ENCODE measurements at regions not wholly inside any gene's neighbourhood (a gene's known extent, or its start where the extent isn't known, plus 50 kb on each side); places are given as distances from the start of the nearest gene placed in this dataset.

GRCh38 chr5:86038566-86038965, 579.2 kb upstream of the COX7C start:
- TF ChIP-seq CBX5 (IDR thresholded peaks at IDR 0.05; ENCODE audit: low read depth) (no peak), CTCF (IDR thresholded peaks at IDR 0.05 in 2 of 3, conservative IDR thresholded peaks at IDR 0.05 in 1 of 3; ENCODE audit: control insufficient read depth in 2 of 3, extremely low read depth in 1 of 3, insufficient read depth in 1 of 3, low read depth in 3 of 3, low read length in 3 of 3) (no peak), EZH2 (IDR thresholded peaks at IDR 0.05; ENCODE audit: borderline replicate concordance, control insufficient read depth, low read depth, low read length) (no peak), POLR2AphosphoS5 (IDR thresholded peaks at IDR 0.05; ENCODE audit: low read length) (no peak), POU2F2 (IDR thresholded peaks at IDR 0.05; ENCODE audit: borderline replicate concordance, low read depth, low read length) (no peak), USF1 (IDR thresholded peaks at IDR 0.05; ENCODE audit: borderline replicate concordance, extremely low read length, insufficient read depth, low read depth, low read length) (no peak), SREBF2 (IDR thresholded peaks at IDR 0.05; ENCODE audit: low read length) (no peak)
